ENCODE measurements at regions not wholly inside any gene's neighbourhood (a gene's known extent, or its start where the extent isn't known, plus 50 kb on each side); places are given as distances from the start of the nearest gene placed in this dataset.
A peak's percentile ranks its signal among the peaks of the same experiment; 100 is the strongest.
"Not testable (repeated sequence)": the region's sequence is repeated elsewhere in the genome, so short reads cannot be mapped to it uniquely, and the experiment has no call there.

DNA sequence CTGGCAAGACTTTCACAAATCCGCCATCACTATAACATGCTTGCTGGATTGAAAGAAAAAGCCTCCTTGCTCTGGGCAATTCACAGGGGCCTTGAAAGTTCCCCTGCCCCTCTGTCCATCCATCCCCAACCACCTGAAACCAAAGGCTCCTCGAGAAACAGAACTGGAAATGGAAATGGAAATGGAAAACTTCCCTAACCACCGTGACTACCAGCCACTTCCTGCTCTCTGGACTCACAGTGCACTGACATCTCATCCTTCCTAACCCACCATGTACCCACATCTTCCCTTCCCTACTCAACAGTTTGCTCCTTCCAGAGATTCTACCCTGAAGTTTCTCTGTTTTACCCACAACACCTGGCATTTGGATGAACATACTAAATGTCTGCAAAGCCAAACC lies 603.6 kb upstream of the DIPK2B start:
- WGBS, 2 donors: 63 to 81% methylated on average over 3 of the region's 3 CpGs
- H3K9me3 ChIP-seq: no peaks in the 10 kb centered on the region
- H3K27me3 ChIP-seq: no peaks in the 10 kb centered on the region
- ATAC-seq (ENCODE audit: low FRiP score in 2 of 2) (no peak), DNase-seq (no peak)
- H3K4me1 ChIP-seq: peaks cover 0 to 15% (median 5%) of the 10 kb centered on the region in 4 donors
- TF ChIP-seq POLR2AphosphoS5 (IDR thresholded peaks at IDR 0.05): no peak
- no peak for TF ChIP-seq EP300 (IDR thresholded peaks at IDR 0.05)
- TF ChIP-seq CTCF (IDR thresholded peaks at IDR 0.05): no peak
- TF ChIP-seq POLR2A (IDR thresholded peaks at IDR 0.05): no peak
- no peak overlapping the region for H3K27ac ChIP-seq
- H3K36me3 ChIP-seq: no peaks in the 10 kb centered on the region
- no peak overlapping the region for H3K4me3 ChIP-seq

GRCh38 chrX:45803383-45803921 lies 602.8 kb upstream of the DIPK2B start:
- Histone ChIP-seq H3K27me3 (no peaks in the 10 kb centered on the region), H3K36me3 (no peaks in the 10 kb centered on the region), H3K4me1 (peaks cover 0 to 15% (median 5%) of the 10 kb centered on the region in 4 donors), H3K9me3 (no peaks in the 10 kb centered on the region), H3K27ac (peak overlapping the region in 1 of 4 donors; percentile 35), H3K4me3 (no peak overlapping the region)
- TF ChIP-seq EP300 (IDR thresholded peaks at IDR 0.05) (no peak), POLR2A (IDR thresholded peaks at IDR 0.05) (no peak), CTCF (IDR thresholded peaks at IDR 0.05) (no peak), POLR2AphosphoS5 (IDR thresholded peaks at IDR 0.05) (no peak)
- DNase-seq: no peak
- WGBS, 2 donors: 51 to 53% methylated on average over 4 of the region's 4 CpGs
- peak in 1 of 2 donors; percentile 46 for ATAC-seq (ENCODE audit: low FRiP score in 2 of 2)

DNA sequence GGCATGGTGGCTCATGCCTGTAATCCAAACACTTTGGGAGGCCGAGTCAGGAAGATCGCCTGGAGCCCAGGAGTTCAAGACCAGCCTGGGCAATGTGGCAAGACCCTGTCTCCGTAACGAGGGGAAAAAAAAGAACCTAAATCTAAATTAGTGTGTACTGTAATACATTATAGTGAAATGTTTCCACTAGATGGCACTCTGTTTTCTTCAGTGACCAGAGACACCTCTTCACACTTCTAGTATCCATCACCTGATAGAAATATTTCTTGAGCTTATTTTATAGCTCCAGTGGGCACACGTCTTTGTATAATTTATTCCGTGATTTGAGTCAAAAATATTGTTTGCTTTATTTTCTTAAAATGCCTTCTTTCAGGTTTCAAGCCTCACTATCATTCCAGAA lies 600.9 kb upstream of the DIPK2B start:
- Histone ChIP-seq H3K36me3 (no peaks in the 10 kb centered on the region), H3K27ac (no peak overlapping the region), H3K9me3 (no peaks in the 10 kb centered on the region), H3K4me1 (peaks cover 0 to 10% (median under 1%) of the 10 kb centered on the region in 4 donors), H3K4me3 (no peak overlapping the region), H3K27me3 (no peaks in the 10 kb centered on the region)
- 26 to 34% methylated on average over 6 of the region's 6 CpGs for WGBS, 2 donors
- DNase-seq: no peak
- ATAC-seq (ENCODE audit: low FRiP score in 2 of 2): peak in 1 of 2 donors; percentile 41
- TF ChIP-seq CTCF (IDR thresholded peaks at IDR 0.05): peak in 2 of 6 experiments; percentile 15 to 24
- no peak for TF ChIP-seq POLR2AphosphoS5 (IDR thresholded peaks at IDR 0.05)
- no peak for TF ChIP-seq POLR2A (IDR thresholded peaks at IDR 0.05)

- not testable (repeated sequence) for H3K4me3 ChIP-seq; H3K36me3 ChIP-seq; H3K4me1 ChIP-seq; H3K9me3 ChIP-seq; H3K27me3 ChIP-seq; DNase-seq; ATAC-seq (ENCODE audit: low FRiP score in 2 of 2); H3K27ac ChIP-seq
- 67 to 71% methylated on average over 16 of the region's 16 CpGs for WGBS, 2 donors
Measured at GRCh38 chrX:45800746-45801453, 600.2 kb upstream of the DIPK2B start.

- no peak for ATAC-seq (ENCODE audit: low FRiP score in 2 of 2)
- H3K4me1 ChIP-seq: peaks cover 0 to 3% (median 0%) of the 10 kb centered on the region in 4 donors
Measured at GRCh38 chrX:45799576-45799975, 598.9 kb upstream of the DIPK2B start.

More at GRCh38 chrX:45799576-45799975, 598.9 kb upstream of the DIPK2B start:
- 71 to 78% methylated on average over 6 of the region's 6 CpGs for WGBS, 2 donors
- no peak for TF ChIP-seq CTCF (IDR thresholded peaks at IDR 0.05)
- no peak for DNase-seq
- no peaks in the 10 kb centered on the region for H3K36me3 ChIP-seq
- H3K9me3 ChIP-seq: no peaks in the 10 kb centered on the region
- no peak overlapping the region for H3K4me3 ChIP-seq
- H3K27me3 ChIP-seq: no peaks in the 10 kb centered on the region
- no peak overlapping the region for H3K27ac ChIP-seq
